ENCODE measurements at regions not wholly inside any gene's neighbourhood (a gene's known extent, or its start where the extent isn't known, plus 50 kb on each side); places are given as distances from the start of the nearest gene placed in this dataset.

DNA sequence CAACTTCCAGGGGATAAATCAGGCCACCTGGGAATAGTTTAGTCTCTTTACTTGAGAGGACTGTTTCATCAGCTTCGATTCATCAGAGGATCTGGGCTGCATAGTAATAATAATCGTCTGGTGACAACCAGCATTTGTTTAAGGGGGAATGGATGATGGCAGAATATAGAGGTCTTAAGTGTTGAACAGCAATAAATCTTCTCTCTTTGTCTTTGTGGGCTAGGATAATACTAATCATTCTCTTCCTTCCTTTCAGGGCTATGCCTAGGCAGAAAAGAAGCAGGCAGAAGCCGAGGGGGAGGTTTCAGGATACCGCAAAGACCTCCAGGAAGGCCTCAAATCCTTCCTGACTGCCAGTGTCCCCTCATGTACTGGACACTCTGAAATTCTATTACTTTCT lies 150.4 kb upstream of the GAREM1 start:
- DNase-seq (ENCODE audit: low read depth), result no peak

DNA sequence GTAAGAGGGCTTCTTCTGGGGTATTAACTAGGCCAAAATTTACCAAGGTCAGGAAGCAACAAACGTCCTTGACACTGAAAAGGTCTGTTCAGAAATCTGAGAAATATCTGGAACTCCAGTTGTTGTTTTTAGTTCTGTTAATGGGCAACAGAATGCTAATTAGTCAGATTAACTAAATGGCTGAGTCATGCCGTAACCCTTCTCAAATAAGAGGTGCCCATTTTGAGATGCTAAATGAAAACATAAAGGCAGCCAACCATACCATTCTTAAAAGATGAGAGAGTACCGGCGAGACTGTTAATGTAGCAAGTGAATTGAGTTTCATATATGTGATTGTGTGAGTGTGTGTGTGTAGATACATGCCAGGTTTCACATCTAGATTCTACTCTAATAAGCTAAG lies 147.9 kb upstream of the GAREM1 start:
- no peak for DNase-seq (ENCODE audit: low read depth)

DNA sequence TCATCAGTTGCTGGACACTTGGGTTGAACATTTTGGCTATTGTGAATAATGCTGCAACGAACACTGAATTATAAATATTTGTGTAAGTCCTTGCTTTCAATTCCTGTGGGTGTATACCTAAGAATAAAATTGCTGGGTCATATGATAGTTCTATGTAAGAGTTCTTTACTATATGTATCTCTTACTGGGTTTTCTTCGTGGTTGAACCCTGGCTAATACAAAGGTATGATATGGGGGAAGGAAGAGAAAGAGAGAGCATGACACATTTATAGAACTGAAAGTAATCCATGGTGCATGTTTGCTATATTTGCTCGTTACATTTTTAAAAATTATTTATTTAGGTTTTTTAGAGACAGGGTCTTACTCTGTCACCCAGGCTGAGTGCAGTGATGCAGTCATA lies 143.1 kb upstream of the GAREM1 start:
- DNase-seq (ENCODE audit: low read depth), result no peak

DNA sequence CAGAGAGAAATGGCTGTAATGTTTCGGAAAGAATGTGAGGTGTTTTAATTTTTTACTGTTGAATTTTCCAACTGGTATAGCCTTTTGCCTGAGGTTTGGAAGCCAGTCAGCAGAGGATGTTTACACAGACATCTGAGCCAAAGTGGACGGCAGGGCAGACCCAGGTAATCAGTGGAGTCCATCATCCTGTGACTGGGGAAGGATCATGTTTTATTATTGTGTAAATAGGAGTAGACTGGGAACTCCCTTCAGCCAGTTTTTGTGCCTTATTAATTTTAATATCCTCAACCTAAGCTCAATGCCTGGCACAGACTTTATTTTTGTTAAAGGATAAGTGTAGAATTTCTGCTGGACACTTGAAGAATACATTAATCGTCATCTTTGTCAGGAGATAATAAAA lies 142.0 kb upstream of the GAREM1 start:
- DNase-seq (ENCODE audit: low read depth), result no peak

GRCh38 chr18:32610176-32610575 lies 139.5 kb upstream of the GAREM1 start:
- DNase-seq (ENCODE audit: low read depth), result no peak

- DNase-seq (ENCODE audit: low read depth), result no peak
Measured at GRCh38 chr18:32607816-32608215, 137.1 kb upstream of the GAREM1 start.

GRCh38 chr18:32598144-32598543 lies 127.5 kb upstream of the GAREM1 start:
- no peak for DNase-seq (ENCODE audit: low read depth)

DNA sequence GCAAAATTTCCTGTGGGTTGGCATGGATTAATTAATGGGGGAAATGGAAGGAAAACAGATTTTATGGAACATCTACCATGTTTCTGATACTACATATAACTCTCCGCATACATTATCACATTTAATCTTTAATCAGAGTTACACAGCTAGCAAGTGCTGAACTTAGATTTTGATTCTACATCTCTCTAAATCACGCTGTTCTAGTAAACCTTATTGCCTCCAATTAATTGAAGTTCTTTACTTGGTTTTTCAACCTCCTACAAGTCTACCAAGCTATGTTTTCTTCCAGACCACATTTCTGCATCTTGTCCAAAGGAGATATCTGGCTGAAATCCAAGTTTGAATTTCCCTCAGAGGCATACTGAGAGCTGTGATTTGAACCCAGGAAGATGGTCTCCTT lies 125.8 kb upstream of the GAREM1 start:
- no peak for DNase-seq (ENCODE audit: low read depth)

GRCh38 chr18:32595832-32596231 lies 125.2 kb upstream of the GAREM1 start:
- DNase-seq (ENCODE audit: low read depth), result no peak

DNA sequence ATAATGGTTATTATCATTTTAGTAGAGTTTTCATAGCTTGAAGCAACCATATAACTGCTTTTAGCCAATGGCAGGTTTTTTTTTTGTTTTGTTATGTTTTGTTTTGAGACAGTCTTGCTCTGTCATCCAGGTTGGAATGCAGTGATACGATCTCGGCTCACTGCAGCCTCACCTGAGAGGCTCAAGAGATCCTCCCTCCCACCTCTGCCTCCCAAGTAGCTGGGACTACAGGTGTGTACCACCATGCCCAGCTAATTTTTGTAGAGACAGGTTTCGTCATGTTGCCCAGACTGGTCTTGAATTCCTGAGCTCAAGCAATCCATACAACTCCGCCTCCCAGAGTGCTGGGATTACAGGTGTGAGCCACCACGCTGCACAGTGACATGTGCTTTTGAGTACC lies 117.5 kb upstream of the GAREM1 start:
- no peak for DNase-seq (ENCODE audit: low read depth)

GRCh38 chr18:32583431-32583830 lies 112.7 kb upstream of the GAREM1 start:
- no peak for DNase-seq (ENCODE audit: low read depth)

GRCh38 chr18:32582455-32582854 lies 111.8 kb upstream of the GAREM1 start:
- DNase-seq (ENCODE audit: low read depth), result no peak

DNA sequence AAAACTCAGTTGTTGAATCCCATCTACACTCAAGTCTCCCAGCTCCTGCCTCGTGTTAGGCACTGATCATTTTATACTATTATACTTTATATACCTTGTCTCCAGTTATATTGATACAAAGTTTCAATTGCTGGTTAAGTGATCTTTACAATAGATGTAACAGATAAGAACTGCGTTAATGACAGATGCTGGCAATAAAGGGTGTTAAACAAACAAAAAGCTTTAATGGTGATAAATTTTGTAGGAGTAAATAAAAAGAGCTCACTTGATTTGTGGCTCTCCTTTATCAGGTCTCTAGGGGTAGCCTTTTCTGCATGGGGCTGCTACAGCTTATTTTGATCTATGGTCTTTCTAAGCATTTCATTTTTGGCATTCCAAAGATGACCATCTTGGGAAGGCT lies 106.9 kb upstream of the GAREM1 start:
- no peak for DNase-seq (ENCODE audit: low read depth)

DNA sequence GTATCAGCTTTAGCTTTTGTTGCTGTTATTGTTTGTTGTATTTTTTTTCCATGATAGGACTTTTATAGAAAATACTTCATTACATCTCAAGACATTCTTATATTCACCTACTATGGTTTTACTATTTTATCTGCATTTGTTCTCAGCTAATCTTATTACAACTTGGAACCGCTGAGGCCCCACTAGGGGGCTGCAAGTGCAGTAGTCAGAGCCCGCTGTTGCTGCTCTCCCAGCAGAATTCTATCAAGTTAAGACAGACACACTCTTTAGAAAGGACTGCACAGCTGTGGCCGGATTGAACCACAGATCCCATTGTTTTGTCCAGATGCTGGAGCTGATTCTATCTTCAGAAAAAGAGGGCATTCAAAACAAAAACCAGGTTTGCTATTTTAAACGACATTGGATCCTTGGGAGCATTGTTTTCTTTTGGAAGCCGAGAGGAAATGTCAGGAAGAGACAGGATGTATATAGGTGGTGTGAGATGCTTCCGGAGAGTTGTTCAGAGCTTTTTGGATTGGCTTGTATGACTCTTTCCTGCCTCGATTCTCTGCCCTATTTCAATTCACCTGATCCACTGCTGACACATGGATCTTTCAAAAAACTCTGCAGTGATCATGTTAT lies 105.7 kb upstream of the GAREM1 start:
- no peak for DNase-seq (ENCODE audit: low read depth)

- DNase-seq (ENCODE audit: low read depth), result no peak
Measured at GRCh38 chr18:32566960-32567359, 96.3 kb upstream of the GAREM1 start.

GRCh38 chr18:32553640-32554365 lies 83.1 kb upstream of the GAREM1 start:
- DNase-seq (ENCODE audit: low read depth), result no peak

GRCh38 chr18:32553174-32553573 lies 82.5 kb upstream of the GAREM1 start:
- DNase-seq (ENCODE audit: low read depth), result no peak

DNA sequence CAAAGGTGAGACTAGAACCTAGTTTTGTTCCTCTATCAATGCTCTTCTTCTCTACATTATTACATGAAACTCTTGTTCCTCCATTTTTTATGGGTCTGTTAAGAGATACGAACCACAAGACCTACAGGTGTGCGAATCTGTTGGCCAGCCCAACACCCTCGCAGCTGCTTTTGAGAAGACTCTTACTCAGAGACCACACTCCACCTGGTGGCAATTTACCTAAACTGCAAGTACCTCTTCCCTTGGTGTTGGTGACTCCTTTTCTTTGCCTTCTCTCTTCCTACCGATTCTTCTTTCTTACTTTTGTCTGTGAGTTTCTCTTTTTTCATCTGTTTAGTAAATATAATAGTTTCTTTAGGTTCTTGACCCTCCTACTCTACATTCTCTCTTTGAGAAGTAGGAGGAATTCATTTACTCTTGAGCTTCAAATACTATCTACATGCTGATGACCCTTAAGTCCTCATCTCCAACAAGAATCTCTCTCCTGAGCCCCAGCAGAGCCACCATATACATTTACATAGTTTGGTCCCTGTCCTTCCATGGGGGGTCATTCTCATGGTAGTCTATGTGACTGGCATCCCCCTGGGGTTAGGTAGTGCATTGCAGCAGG lies 81.8 kb upstream of the GAREM1 start:
- DNase-seq (ENCODE audit: low read depth), result peak; percentile 55

DNA sequence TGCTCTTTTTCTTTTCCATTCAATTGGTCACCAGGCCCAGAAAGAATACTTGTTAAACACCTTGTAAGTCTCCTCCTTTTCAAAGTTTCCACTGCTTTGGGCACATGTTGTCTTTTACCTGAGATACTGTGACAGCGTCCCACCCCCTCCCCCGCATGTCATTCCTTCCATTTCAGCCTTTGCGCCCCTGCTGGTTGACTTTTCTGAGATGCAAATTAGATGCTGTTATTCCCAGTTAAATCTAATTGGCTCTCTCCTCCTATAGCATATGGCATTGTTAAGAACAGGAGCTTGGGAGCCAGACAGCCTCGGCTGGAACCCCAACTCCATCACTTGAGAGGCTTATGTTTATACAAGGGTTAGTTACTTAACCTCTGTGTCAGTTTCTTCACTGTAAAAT lies 80.3 kb upstream of the GAREM1 start:
- no peak for DNase-seq (ENCODE audit: low read depth)

GRCh38 chr18:32549248-32550110 lies 78.8 kb upstream of the GAREM1 start:
- DNase-seq (ENCODE audit: low read depth), result peak; percentile 19

- DNase-seq (ENCODE audit: low read depth), result no peak
Measured at GRCh38 chr18:32548688-32549087, 78.0 kb upstream of the GAREM1 start.

GRCh38 chr18:32545631-32546030 lies 74.9 kb upstream of the GAREM1 start:
- DNase-seq (ENCODE audit: low read depth), result no peak

GRCh38 chr18:32544088-32544487 lies 73.4 kb upstream of the GAREM1 start:
- no peak for DNase-seq (ENCODE audit: low read depth)

All from activated T-cell treated with anti-CD3 and anti-CD28 coated beads for 24 hours (primary cell).